ENCODE measurements at regions not wholly inside any gene's neighbourhood (a gene's known extent, or its start where the extent isn't known, plus 50 kb on each side); places are given as distances from the start of the nearest gene placed in this dataset.

GRCh38 chr2:71938659-71939587, 208.7 kb downstream of the CYP26B1 start:
- Histone ChIP-seq H3K4me3 (no peak overlapping the region), H3K9me3 (no peaks in the 10 kb centered on the region), H3K27ac (no peak overlapping the region), H3K27me3 (replicated peaks in 1 of 7) (peaks cover 0 to 19% (median 0%) of the 10 kb centered on the region in 7 donors), H3K4me1 (peaks cover 0 to 18% (median 0%) of the 10 kb centered on the region in 6 donors), H3K36me3 (no peaks in the 10 kb centered on the region)
- 80 to 88% (median 83%) methylated on average over 12 to 13 of the region's 13 CpGs for WGBS, 5 donors
- DNase-seq = peak; percentile 54
- intact Hi-C loops (cut with DNase I; ENCODE audit: low total_unique reads) = no loop called here
- TF ChIP-seq POLR2A (IDR thresholded peaks at IDR 0.05) (no peak), POLR2AphosphoS5 (IDR thresholded peaks at IDR 0.05) (no peak)

- TF ChIP-seq, protein P1, sequence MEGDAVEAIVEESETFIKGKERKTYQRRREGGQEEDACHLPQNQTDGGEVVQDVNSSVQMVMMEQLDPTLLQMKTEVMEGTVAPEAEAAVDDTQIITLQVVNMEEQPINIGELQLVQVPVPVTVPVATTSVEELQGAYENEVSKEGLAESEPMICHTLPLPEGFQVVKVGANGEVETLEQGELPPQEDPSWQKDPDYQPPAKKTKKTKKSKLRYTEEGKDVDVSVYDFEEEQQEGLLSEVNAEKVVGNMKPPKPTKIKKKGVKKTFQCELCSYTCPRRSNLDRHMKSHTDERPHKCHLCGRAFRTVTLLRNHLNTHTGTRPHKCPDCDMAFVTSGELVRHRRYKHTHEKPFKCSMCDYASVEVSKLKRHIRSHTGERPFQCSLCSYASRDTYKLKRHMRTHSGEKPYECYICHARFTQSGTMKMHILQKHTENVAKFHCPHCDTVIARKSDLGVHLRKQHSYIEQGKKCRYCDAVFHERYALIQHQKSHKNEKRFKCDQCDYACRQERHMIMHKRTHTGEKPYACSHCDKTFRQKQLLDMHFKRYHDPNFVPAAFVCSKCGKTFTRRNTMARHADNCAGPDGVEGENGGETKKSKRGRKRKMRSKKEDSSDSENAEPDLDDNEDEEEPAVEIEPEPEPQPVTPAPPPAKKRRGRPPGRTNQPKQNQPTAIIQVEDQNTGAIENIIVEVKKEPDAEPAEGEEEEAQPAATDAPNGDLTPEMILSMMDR (IDR thresholded peaks at IDR 0.05 in 8 of 11, conservative IDR thresholded peaks at IDR 0.05 in 3 of 11) = no peak
- TF ChIP-seq POLR2A (IDR thresholded peaks at IDR 0.05) (no peak), POLR2AphosphoS5 (IDR thresholded peaks at IDR 0.05) (no peak)
- WGBS, 5 donors = 64 to 88% (median 74%) methylated on average over 1 of the region's 1 CpG
- Histone ChIP-seq H3K27ac (no peak overlapping the region), H3K9me3 (no peaks in the 10 kb centered on the region), H3K36me3 (no peaks in the 10 kb centered on the region), H3K4me1 (peaks cover 0 to 18% (median 0%) of the 10 kb centered on the region in 6 donors), H3K4me3 (no peak overlapping the region), H3K27me3 (replicated peaks in 1 of 7) (peaks cover 0 to 19% (median 0%) of the 10 kb centered on the region in 7 donors)
- intact Hi-C loops (cut with DNase I; ENCODE audit: low total_unique reads) = no loop called here
- peak; percentile 59 for DNase-seq
Observed at GRCh38 chr2:71938108-71938507, 209.6 kb downstream of the CYP26B1 start.

GRCh38 chr2:71937396-71937795, 210.3 kb downstream of the CYP26B1 start:
- WGBS, 5 donors = 92 to 100% (median 96%) methylated on average over 1 of the region's 1 CpG
- H3K27me3 ChIP-seq (replicated peaks in 1 of 7) = peaks cover 0 to 19% (median 0%) of the 10 kb centered on the region in 7 donors
- no peak for TF ChIP-seq POLR2A (IDR thresholded peaks at IDR 0.05)
- TF ChIP-seq POLR2AphosphoS5 (IDR thresholded peaks at IDR 0.05) = no peak
- TF ChIP-seq, protein P1 (IDR thresholded peaks at IDR 0.05 in 8 of 11, conservative IDR thresholded peaks at IDR 0.05 in 3 of 11) = no peak
- no peaks in the 10 kb centered on the region for H3K36me3 ChIP-seq
- intact Hi-C loops (cut with DNase I; ENCODE audit: low total_unique reads) = no loop called here
- no peaks in the 10 kb centered on the region for H3K9me3 ChIP-seq
- H3K27ac ChIP-seq = no peak overlapping the region
- H3K4me1 ChIP-seq = peaks cover 0 to 18% (median 0%) of the 10 kb centered on the region in 6 donors
- no peak for DNase-seq
- no peak overlapping the region for H3K4me3 ChIP-seq

- Histone ChIP-seq H3K36me3 (no peaks in the 10 kb centered on the region), H3K4me1 (peaks cover 0 to 18% (median 0%) of the 10 kb centered on the region in 6 donors), H3K27me3 (replicated peaks in 1 of 7) (peaks cover 0 to 19% (median 0%) of the 10 kb centered on the region in 7 donors), H3K27ac (no peak overlapping the region), H3K9me3 (no peaks in the 10 kb centered on the region), H3K4me3 (no peak overlapping the region)
- intact Hi-C loops (cut with DNase I; ENCODE audit: low total_unique reads) = no loop called here
- TF ChIP-seq POLR2A (IDR thresholded peaks at IDR 0.05) = no peak
- TF ChIP-seq, protein P1 (IDR thresholded peaks at IDR 0.05 in 8 of 11, conservative IDR thresholded peaks at IDR 0.05 in 3 of 11) = no peak
- TF ChIP-seq POLR2AphosphoS5 (IDR thresholded peaks at IDR 0.05) = no peak
- 69 to 85% (median 79%) methylated on average over 5 of the region's 5 CpGs for WGBS, 5 donors
- no peak for DNase-seq
Observed at GRCh38 chr2:71936076-71937030, 211.3 kb downstream of the CYP26B1 start.

Measured in spleen (tissue), 11 donors.